Uterus (tissue), 3 donors: ENCODE measurements at regions not wholly inside any gene's neighbourhood (a gene's known extent, or its start where the extent isn't known, plus 50 kb on each side); places are given as distances from the start of the nearest gene placed in this dataset.

Experiments
- DNase-seq, 2 donors: peaks; one replicate each; pipeline ENCODE4 v3.0.0-alpha.2; 2019 to 2020
- H3K27ac ChIP-seq, 2 donors: fragments of 200-600 bp; sonication (generic); 1 replicate in 1 of 2; 2 replicates in 1 of 2; pipeline ENCODE4 v1.5.1; 2016 to 2018
- H3K27me3 ChIP-seq, 2 donors: fragments of 200-600 bp; sonication (generic); one replicate each; pipeline ENCODE4 v1.5.1; 2018 to 2019; ENCODE audit warnings: control low read depth in 1 of 2
- H3K36me3 ChIP-seq, 2 donors: fragments of 200-600 bp; sonication (generic); one replicate each; pipeline ENCODE4 v1.5.1; 2019; ENCODE audit warnings: control low read depth in 1 of 2
- H3K4me1 ChIP-seq, 2 donors: fragments of 200-600 bp; sonication (generic); one replicate each; pipeline ENCODE4 v1.5.1; 2018 to 2019; ENCODE audit warnings: control low read depth in 1 of 2
- H3K4me3 ChIP-seq, 2 donors: fragments of 200-600 bp; sonication (generic); 1 replicate in 1 of 2; 2 replicates in 1 of 2; pipeline ENCODE4 v1.5.1; 2018 to 2019; ENCODE audit warnings: mild to moderate bottlenecking in 1 of 2
- H3K9me3 ChIP-seq, 2 donors: fragments of 200-600 bp; sonication (generic); one replicate each; pipeline ENCODE4 v1.5.1; 2019; ENCODE audit warnings: control low read depth in 1 of 2
- CTCF ChIP-seq, 4 experiments: fragments of 200-600 bp in 2 of 4; fragments of 450-650 bp in 2 of 4; sonication (generic) in 2 of 4; IDR thresholded peaks; one replicate each; pipeline ENCODE4 v1.5.1; 2016 to 2019; ENCODE audit warnings: antibody characterized with exemption in 4 of 4, mild to moderate bottlenecking in 2 of 4, moderate library complexity in 1 of 4
- POLR2A ChIP-seq, 2 donors: fragments of 450-650 bp; IDR thresholded peaks; one replicate each; pipeline ENCODE4 v1.6.1; 2016; ENCODE audit warnings: antibody characterized with exemption in 2 of 2, mild to moderate bottlenecking in 1 of 2, moderate library complexity in 1 of 2
- intact Hi-C: fragments of 100-400 bp; cut with DNase I; formaldehyde crosslinking; loops from one replicate; pipeline ENCODE4 v1.15.1; 2023; ENCODE audit warnings: low total_unique reads
- donor health status: DM: yes; HTN: yes; CAD: no.

- H3K27ac ChIP-seq = no peak overlapping the region
- intact Hi-C loops = no loop called here
- H3K27me3 ChIP-seq = no peaks in the 10 kb centered on the region
- H3K4me1 ChIP-seq = no peaks in the 10 kb centered on the region
- TF ChIP-seq CTCF (IDR thresholded peaks at IDR 0.05) (no peak), POLR2A (IDR thresholded peaks at IDR 0.05) (no peak)
- H3K36me3 ChIP-seq = no peaks in the 10 kb centered on the region
- H3K4me3 ChIP-seq = no peak overlapping the region
- no peak for DNase-seq
- no peaks in the 10 kb centered on the region for H3K9me3 ChIP-seq
These were observed 322.6 kb upstream of the TMEM132C start for GRCh38 chr12:127944211-127944899.

- no peak overlapping the region for H3K27ac ChIP-seq
- H3K9me3 ChIP-seq = no peaks in the 10 kb centered on the region
- intact Hi-C loops = no loop called here
- no peak overlapping the region for H3K4me3 ChIP-seq
- H3K27me3 ChIP-seq = no peaks in the 10 kb centered on the region
- no peak for DNase-seq
- no peaks in the 10 kb centered on the region for H3K4me1 ChIP-seq
- TF ChIP-seq POLR2A (IDR thresholded peaks at IDR 0.05) (no peak), CTCF (IDR thresholded peaks at IDR 0.05) (no peak)
- H3K36me3 ChIP-seq = no peaks in the 10 kb centered on the region
These were observed 309.8 kb upstream of the TMEM132C start for GRCh38 chr12:127957001-127957660.

GRCh38 chr12:127962303-127962702, 304.7 kb upstream of the TMEM132C start:
- H3K27ac ChIP-seq = no peak overlapping the region
- no peaks in the 10 kb centered on the region for H3K27me3 ChIP-seq
- intact Hi-C loops = no loop called here
- no peaks in the 10 kb centered on the region for H3K4me1 ChIP-seq
- H3K36me3 ChIP-seq = no peaks in the 10 kb centered on the region
- no peak overlapping the region for H3K4me3 ChIP-seq
- no peak for TF ChIP-seq POLR2A (IDR thresholded peaks at IDR 0.05)
- TF ChIP-seq CTCF (IDR thresholded peaks at IDR 0.05) = no peak
- no peaks in the 10 kb centered on the region for H3K9me3 ChIP-seq
- no peak for DNase-seq

GRCh38 chr12:127963933-127964332, 303.0 kb upstream of the TMEM132C start:
- no peak overlapping the region for H3K27ac ChIP-seq
- no peak overlapping the region for H3K4me3 ChIP-seq
- no peaks in the 10 kb centered on the region for H3K36me3 ChIP-seq
- DNase-seq = no peak
- TF ChIP-seq CTCF (IDR thresholded peaks at IDR 0.05) = no peak
- no peak for TF ChIP-seq POLR2A (IDR thresholded peaks at IDR 0.05)
- H3K9me3 ChIP-seq = no peaks in the 10 kb centered on the region
- no peaks in the 10 kb centered on the region for H3K27me3 ChIP-seq
- intact Hi-C loops = no loop called here
- no peaks in the 10 kb centered on the region for H3K4me1 ChIP-seq

GRCh38 chr12:127964717-127965116, 302.3 kb upstream of the TMEM132C start:
- no peaks in the 10 kb centered on the region for H3K27me3 ChIP-seq
- H3K27ac ChIP-seq = no peak overlapping the region
- intact Hi-C loops = no loop called here
- no peaks in the 10 kb centered on the region for H3K4me1 ChIP-seq
- TF ChIP-seq CTCF (IDR thresholded peaks at IDR 0.05) = no peak
- no peak overlapping the region for H3K4me3 ChIP-seq
- no peaks in the 10 kb centered on the region for H3K36me3 ChIP-seq
- no peak for DNase-seq
- H3K9me3 ChIP-seq = no peaks in the 10 kb centered on the region
